HEK293 (cell line): ENCODE measurements at regions not wholly inside any gene's neighbourhood (a gene's known extent, or its start where the extent isn't known, plus 50 kb on each side); places are given as distances from the start of the nearest gene placed in this dataset.

Source experiments
- CTCF ChIA-PET: fragments of 350-600 bp; formaldehyde crosslinking; extraction: SDS; loops from one replicate; lab custom pipeline; 2021; ENCODE audit warnings: antibody characterized with exemption; lab: Yijun Ruan, JAX
- POLR2A ChIA-PET: fragments of 300-600 bp; formaldehyde crosslinking; extraction: SDS; loops from one replicate; lab custom pipeline; 2020; ENCODE audit warnings: antibody characterized with exemption, inconsistent platforms; lab: Yijun Ruan, JAX
- H3K27ac ChIP-seq: fragments of 200-500 bp; sonication (Bioruptor generic); 2 replicates; pipeline ENCODE4 v1.5.1; 2014; ENCODE audit warnings: low read depth, low read length, control low read depth, inconsistent platforms; ENCODE audit errors: extremely low read depth
- H3K36me3 ChIP-seq, 2 experiments: fragments of 200-500 bp in 1 of 2; sonication (Bioruptor generic) in 1 of 2; 1 replicate in 1 of 2; 2 replicates in 1 of 2; pipeline ENCODE4 v1.5.1; 2014 to 2017; ENCODE audit warnings: inconsistent platforms in 2 of 2, low read length in 2 of 2; ENCODE audit not compliant: control insufficient read depth in 2 of 2, insufficient read depth in 1 of 2
- H3K4me1 ChIP-seq: fragments of 200-500 bp; sonication (Bioruptor generic); 2 replicates; pipeline ENCODE4 v1.5.1; 2014; ENCODE audit warnings: mild to moderate bottlenecking, low read length, inconsistent platforms; ENCODE audit not compliant: control insufficient read depth, insufficient read depth
- H3K4me3 ChIP-seq: 2 replicates; pipeline ENCODE4 v1.5.1; 2011; ENCODE audit warnings: low read depth, mild to moderate bottlenecking, control low read depth, low read length, moderate library complexity
- H3K9me3 ChIP-seq: fragments of 200-500 bp; sonication (Bioruptor generic); 2 replicates; pipeline ENCODE4 v1.5.1; 2014; ENCODE audit warnings: low read depth, low read length, inconsistent platforms; ENCODE audit not compliant: control insufficient read depth, insufficient read depth
- IKZF3 ChIP-seq: fragments of 450-650 bp; IDR thresholded peaks from 2 replicates; pipeline ENCODE4 v1.5.0; 2018; ENCODE audit warnings: missing biosample characterization, mild to moderate bottlenecking, missing genetic modification characterization, moderate library complexity
- OVOL3 ChIP-seq: fragments of 450-650 bp; formaldehyde crosslinking; IDR thresholded peaks from 2 replicates; pipeline ENCODE4 v1.5.1; 2016; ENCODE audit warnings: missing biosample characterization, missing genetic modification characterization
- PRDM1 ChIP-seq: fragments of 450-650 bp; formaldehyde crosslinking; IDR thresholded peaks from 2 replicates; pipeline ENCODE4; 2016; ENCODE audit warnings: missing biosample characterization, missing genetic modification characterization
- PRDM2 ChIP-seq: fragments of 450-650 bp; formaldehyde crosslinking; IDR thresholded peaks from 2 replicates; pipeline ENCODE4 v1.5.1; 2016; ENCODE audit warnings: missing biosample characterization, missing genetic modification characterization, borderline replicate concordance
- RBAK ChIP-seq: fragments of 450-650 bp; formaldehyde crosslinking; IDR thresholded peaks from 2 replicates; pipeline ENCODE4 v1.5.1; 2016; ENCODE audit warnings: missing biosample characterization, missing genetic modification characterization
- SALL2 ChIP-seq: fragments of 450-650 bp; formaldehyde crosslinking; IDR thresholded peaks from 2 replicates; pipeline ENCODE4 v1.5.0; 2017; ENCODE audit warnings: missing biosample characterization, mild to moderate bottlenecking, missing genetic modification characterization, borderline replicate concordance
- SP3 ChIP-seq: fragments of 450-650 bp; formaldehyde crosslinking; IDR thresholded peaks from 2 replicates; pipeline ENCODE4 v1.5.1; 2016; ENCODE audit warnings: missing biosample characterization, missing genetic modification characterization
- TRIM28 ChIP-seq: IDR thresholded peaks from 2 replicates; pipeline ENCODE4 v1.6.1; 2011; ENCODE audit warnings: low read length, control low read depth, borderline replicate concordance
- ZBTB10 ChIP-seq: fragments of 450-650 bp; formaldehyde crosslinking; IDR thresholded peaks from 2 replicates; pipeline ENCODE4 v1.5.1; 2016; ENCODE audit warnings: missing biosample characterization, missing genetic modification characterization
- ZBTB21 ChIP-seq: fragments of 450-650 bp; formaldehyde crosslinking; IDR thresholded peaks from 2 replicates; pipeline ENCODE4 v1.5.1; 2017; ENCODE audit warnings: missing biosample characterization, missing genetic modification characterization
- ZIC2 ChIP-seq: fragments of 450-650 bp; formaldehyde crosslinking; IDR thresholded peaks from 2 replicates; pipeline ENCODE4 v1.5.1; 2016; ENCODE audit warnings: missing biosample characterization, missing genetic modification characterization
- ZNF138 ChIP-seq: fragments of 450-650 bp; formaldehyde crosslinking; IDR thresholded peaks from 2 replicates; pipeline ENCODE4 v1.5.1; 2016; ENCODE audit warnings: missing biosample characterization, missing genetic modification characterization, borderline replicate concordance
- ZNF214 ChIP-seq: fragments of 450-650 bp; formaldehyde crosslinking; IDR thresholded peaks from 2 replicates; pipeline ENCODE4 v1.5.1; 2017; ENCODE audit warnings: missing biosample characterization, mild to moderate bottlenecking, missing genetic modification characterization, borderline replicate concordance
- ZNF23 ChIP-seq: fragments of 450-650 bp; formaldehyde crosslinking; IDR thresholded peaks from 2 replicates; pipeline ENCODE4 v1.5.1; 2016; ENCODE audit warnings: missing biosample characterization, missing genetic modification characterization, borderline replicate concordance
- ZNF302 ChIP-seq: fragments of 450-650 bp; formaldehyde crosslinking; IDR thresholded peaks from 2 replicates; pipeline ENCODE4 v1.5.1; 2016; ENCODE audit warnings: missing biosample characterization, missing genetic modification characterization, low read depth
- ZNF335 ChIP-seq: fragments of 450-650 bp; formaldehyde crosslinking; conservative IDR thresholded peaks from 2 replicates; pipeline ENCODE4 v1.5.1; 2016; ENCODE audit warnings: missing biosample characterization, missing genetic modification characterization
- ZNF423 ChIP-seq: fragments of 450-650 bp; formaldehyde crosslinking; IDR thresholded peaks from 2 replicates; pipeline ENCODE4 v1.5.1; 2016; ENCODE audit warnings: missing biosample characterization, missing genetic modification characterization
- ZNF621 ChIP-seq: fragments of 450-650 bp; formaldehyde crosslinking; IDR thresholded peaks from 2 replicates; pipeline ENCODE4 v1.5.1; 2017; ENCODE audit warnings: missing biosample characterization, missing genetic modification characterization
- ZNF623 ChIP-seq: fragments of 450-650 bp; formaldehyde crosslinking; IDR thresholded peaks from 2 replicates; pipeline ENCODE4 v1.5.1; 2016; ENCODE audit warnings: missing biosample characterization, missing genetic modification characterization
- ZNF76 ChIP-seq: fragments of 450-650 bp; formaldehyde crosslinking; IDR thresholded peaks from 2 replicates; pipeline ENCODE4; 2016; ENCODE audit warnings: low read depth, missing biosample characterization, missing genetic modification characterization, borderline replicate concordance
- ZNF792 ChIP-seq: fragments of 450-650 bp; formaldehyde crosslinking; IDR thresholded peaks from 2 replicates; pipeline ENCODE4 v1.5.1; 2016; ENCODE audit warnings: missing biosample characterization, missing genetic modification characterization
- ZNF830 ChIP-seq: fragments of 450-650 bp; IDR thresholded peaks from 2 replicates; pipeline ENCODE4 v1.5.0; 2018; ENCODE audit warnings: missing biosample characterization, missing genetic modification characterization, low read depth, mild to moderate bottlenecking, moderate library complexity
- ZSCAN30 ChIP-seq: fragments of 450-650 bp; IDR thresholded peaks from 2 replicates; pipeline ENCODE4 v1.5.1; 2018; ENCODE audit warnings: missing biosample characterization, mild to moderate bottlenecking, missing genetic modification characterization, moderate library complexity

GRCh38 chrX:4787971-4788370, 1074.5 kb upstream of the PRKX start:
- Histone ChIP-seq H3K9me3 (no peaks in the 10 kb centered on the region), H3K4me3 (no peak overlapping the region), H3K36me3 (no peaks in the 10 kb centered on the region), H3K4me1 (no peaks in the 10 kb centered on the region), H3K27ac (no peak overlapping the region)
- TF ChIP-seq ZNF138 (tag by site-specific recombination): no peak
- no peak for TF ChIP-seq TRIM28
- TF ChIP-seq ZNF302: no peak
- TF ChIP-seq ZIC2 (tag by site-specific recombination): no peak
- TF ChIP-seq ZNF830: no peak
- TF ChIP-seq ZNF792 (tag by site-specific recombination): no peak
- TF ChIP-seq RBAK (tag by site-specific recombination): no peak
- ChIA-PET POLR2A (interaction anchor here (0.6 kb wide), 1 partner anchor 999 kb away, joined by 3 read pairs; no protein-coding TSS in a partner anchor), CTCF (no interaction called here)

GRCh38 chrX:4764888-4765287, 1051.4 kb upstream of the PRKX start:
- TF ChIP-seq ZNF76 (tag by site-specific recombination) (no peak), ZNF335 (tag by site-specific recombination) (no peak), SP3 (no peak), PRDM1 (tag by site-specific recombination) (no peak), ZNF621 (no peak), IKZF3 (no peak)
- Histone ChIP-seq H3K9me3 (no peaks in the 10 kb centered on the region), H3K4me1 (no peaks in the 10 kb centered on the region), H3K36me3 (no peaks in the 10 kb centered on the region), H3K4me3 (no peak overlapping the region), H3K27ac (no peak overlapping the region)
- ChIA-PET CTCF (no interaction called here), POLR2A (no interaction called here)

- Histone ChIP-seq H3K36me3 (no peaks in the 10 kb centered on the region), H3K27ac (no peak overlapping the region), H3K4me3 (no peak overlapping the region), H3K4me1 (no peaks in the 10 kb centered on the region), H3K9me3 (no peaks in the 10 kb centered on the region)
- POLR2A ChIA-PET: no interaction called here
- CTCF ChIA-PET: no interaction called here
- TF ChIP-seq ZSCAN30 (tag by site-specific recombination): no peak
- TF ChIP-seq OVOL3: no peak
- no peak for TF ChIP-seq ZIC2 (tag by site-specific recombination)
- TF ChIP-seq ZNF138 (tag by site-specific recombination): no peak
- no peak for TF ChIP-seq ZNF23
- no peak for TF ChIP-seq ZBTB21 (tag by site-specific recombination)
- TF ChIP-seq ZNF423 (tag by site-specific recombination): no peak
- no peak for TF ChIP-seq ZBTB10
- TF ChIP-seq ZNF623 (tag by site-specific recombination): no peak
- no peak for TF ChIP-seq PRDM2
- TF ChIP-seq ZNF302: no peak
- TF ChIP-seq SALL2: no peak
- TF ChIP-seq ZNF214: no peak
These were observed 1048.7 kb upstream of the PRKX start for GRCh38 chrX:4762196-4762595.
